ENCODE measurements at regions not wholly inside any gene's neighbourhood (a gene's known extent, or its start where the extent isn't known, plus 50 kb on each side); places are given as distances from the start of the nearest gene placed in this dataset.

DNA sequence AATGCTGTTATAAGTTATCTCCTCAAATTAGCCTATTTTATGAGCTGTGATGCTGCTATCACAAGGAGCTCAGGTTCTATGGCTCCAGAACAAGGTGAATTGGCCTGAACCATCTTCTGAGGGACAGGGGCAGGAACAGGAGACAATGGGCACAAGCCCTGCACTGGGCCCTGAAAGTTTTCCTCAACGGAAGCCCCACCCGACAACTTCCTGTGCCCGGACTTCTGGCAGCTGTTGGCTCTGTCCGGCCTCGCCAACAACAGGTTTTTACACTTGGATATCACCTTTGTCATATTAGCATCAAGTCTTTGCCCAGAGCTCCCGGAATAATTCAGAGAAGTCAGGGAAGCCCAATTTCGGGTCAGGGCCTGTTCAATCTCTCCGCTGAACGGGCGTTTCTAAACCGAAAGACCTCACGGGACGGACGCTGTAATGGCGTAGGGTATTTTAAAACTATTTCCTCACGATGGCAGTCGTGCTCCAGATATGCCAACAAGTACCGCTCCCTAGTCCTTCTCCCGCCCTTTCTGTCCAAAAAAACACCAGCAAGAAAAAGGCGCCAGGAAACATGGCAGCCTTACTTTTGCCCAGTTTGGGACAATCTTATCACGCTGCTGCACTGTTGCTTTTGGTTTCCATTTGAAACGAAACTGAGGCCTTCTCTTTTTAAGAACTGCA lies 201.0 kb upstream of the STK26 start:
- no peak for DNase-seq
- H3K4me3 ChIP-seq (replicated peaks in 1 of 3): peak overlapping the region in 1 of 3 donors; percentile 26
- H3K4me1 ChIP-seq: no peaks in the 10 kb centered on the region
- H3K9me3 ChIP-seq: no peaks in the 10 kb centered on the region
- WGBS, 2 donors: 90 to 92% methylated on average over 20 to 22 of the region's 22 CpGs
- no peaks in the 10 kb centered on the region for H3K27me3 ChIP-seq
- intact Hi-C loops (cut with DNase I): no loop called here
- TF ChIP-seq CTCF (IDR thresholded peaks at IDR 0.05): peak in 2 of 6 experiments; percentile 65 to 74
- TF ChIP-seq POLR2A (IDR thresholded peaks at IDR 0.05): no peak
- no peaks in the 10 kb centered on the region for H3K36me3 ChIP-seq
- peak overlapping the region in 2 of 3 donors; percentile 56 to 89 for H3K27ac ChIP-seq

GRCh38 chrX:131826572-131826971 lies 196.5 kb upstream of the STK26 start:
- H3K9me3 ChIP-seq: no peaks in the 10 kb centered on the region
- no peak overlapping the region for H3K4me3 ChIP-seq (replicated peaks in 1 of 3)
- no peak overlapping the region for H3K27ac ChIP-seq
- no peaks in the 10 kb centered on the region for H3K36me3 ChIP-seq
- intact Hi-C loops (cut with DNase I): no loop called here
- no peaks in the 10 kb centered on the region for H3K27me3 ChIP-seq
- TF ChIP-seq CTCF (IDR thresholded peaks at IDR 0.05): no peak
- TF ChIP-seq POLR2A (IDR thresholded peaks at IDR 0.05): no peak
- peaks cover 0 to 4% of the 10 kb centered on the region in 2 donors for H3K4me1 ChIP-seq
- no peak for DNase-seq

DNA sequence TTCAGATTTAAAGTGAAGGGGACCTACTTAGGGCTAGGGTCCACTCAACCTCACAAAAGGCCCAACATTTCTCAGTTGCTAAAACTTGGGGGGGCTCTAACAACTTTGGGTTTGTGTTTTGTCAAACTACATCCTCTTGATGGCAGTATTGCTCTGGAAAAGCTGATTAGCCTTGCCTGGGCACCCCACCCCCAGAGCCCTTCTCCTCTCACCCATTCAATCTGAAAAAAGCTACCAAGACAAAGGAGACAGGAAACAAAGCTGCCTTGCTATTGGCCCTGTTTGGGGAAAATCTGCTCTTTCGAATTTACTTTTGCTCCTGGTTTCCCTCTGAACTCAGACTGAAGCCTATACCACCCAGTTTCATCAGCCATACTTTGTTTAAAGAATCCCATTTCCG lies 195.2 kb upstream of the STK26 start:
- no peaks in the 10 kb centered on the region for H3K36me3 ChIP-seq
- intact Hi-C loops (cut with DNase I): no loop called here
- no peak for DNase-seq
- H3K27me3 ChIP-seq: no peaks in the 10 kb centered on the region
- no peak overlapping the region for H3K4me3 ChIP-seq (replicated peaks in 1 of 3)
- TF ChIP-seq POLR2A (IDR thresholded peaks at IDR 0.05) (no peak), CTCF (IDR thresholded peaks at IDR 0.05) (no peak)
- WGBS, 2 donors: 39 to 54% methylated on average over 2 of the region's 2 CpGs
- H3K9me3 ChIP-seq: no peaks in the 10 kb centered on the region
- H3K4me1 ChIP-seq: peaks cover 0 to 4% of the 10 kb centered on the region in 2 donors
- no peak overlapping the region for H3K27ac ChIP-seq

DNA sequence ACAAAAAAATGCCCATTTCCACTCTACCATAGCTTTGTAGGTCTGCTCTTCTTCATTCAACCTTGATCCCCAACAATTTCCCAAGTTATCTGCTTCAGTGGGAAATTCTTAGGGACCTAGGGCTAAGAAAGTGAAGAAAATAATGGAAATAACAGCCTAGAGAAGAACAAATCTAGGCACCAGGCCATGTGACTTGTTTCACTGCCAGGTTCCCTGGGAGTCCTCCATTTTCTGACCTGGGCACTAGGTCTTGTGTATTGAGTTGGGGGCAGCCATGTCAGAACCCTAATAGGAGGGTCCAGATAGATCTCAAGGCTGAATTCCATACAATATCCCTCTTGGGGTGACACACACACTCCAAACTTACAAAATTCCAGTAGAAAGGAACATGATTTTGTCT lies 194.6 kb upstream of the STK26 start:
- Histone ChIP-seq H3K27ac (no peak overlapping the region), H3K36me3 (no peaks in the 10 kb centered on the region), H3K27me3 (no peaks in the 10 kb centered on the region), H3K9me3 (no peaks in the 10 kb centered on the region), H3K4me1 (peaks cover 0 to 4% of the 10 kb centered on the region in 2 donors), H3K4me3 (replicated peaks in 1 of 3) (no peak overlapping the region)
- TF ChIP-seq POLR2A (IDR thresholded peaks at IDR 0.05) (no peak), CTCF (IDR thresholded peaks at IDR 0.05) (no peak)
- intact Hi-C loops (cut with DNase I): no loop called here
- no peak for DNase-seq

- intact Hi-C loops (cut with DNase I): no loop called here
- DNase-seq: peak; percentile 23 to 25
- Histone ChIP-seq H3K36me3 (no peaks in the 10 kb centered on the region), H3K4me3 (replicated peaks in 1 of 3) (no peak overlapping the region), H3K4me1 (peaks cover 0 to 4% of the 10 kb centered on the region in 2 donors), H3K27ac (peak overlapping the region in 2 of 3 donors; percentile 8 to 56), H3K9me3 (no peaks in the 10 kb centered on the region), H3K27me3 (no peaks in the 10 kb centered on the region)
- WGBS, 2 donors: 31 to 33% methylated on average over 8 to 14 of the region's 15 CpGs
- TF ChIP-seq POLR2A (IDR thresholded peaks at IDR 0.05) (no peak), CTCF (IDR thresholded peaks at IDR 0.05) (peak in 5 of 6 experiments; percentile 28 to 77 (median 43))
Measured at GRCh38 chrX:131830400-131831184, 192.5 kb upstream of the STK26 start.
